MCF 10A (cell line): ENCODE measurements at regions not wholly inside any gene's neighbourhood (a gene's known extent, or its start where the extent isn't known, plus 50 kb on each side); places are given as distances from the start of the nearest gene placed in this dataset.
A peak's percentile ranks its signal among the peaks of the same experiment; 100 is the strongest.

ENCODE experiments used
- BruUV-seq: library from RNA; stranded (reverse); fragments of 400-500 nt; replicated peaks from 2 replicates; lab custom pipeline; 2021; lab: Mats Ljungman, UMichigan
- CTCF ChIA-PET: fragments of 300-600 bp; sonication (Branson Sonifier 250); formaldehyde crosslinking; extraction: SDS; loops from one replicate; lab custom pipeline; 2021; ENCODE audit warnings: antibody characterized with exemption, inconsistent platforms; lab: Yijun Ruan, JAX
- POLR2A ChIA-PET: fragments of 300-600, 350-650 bp; sonication (Branson Sonifier 250); formaldehyde crosslinking; extraction: SDS; loops from one replicate; lab custom pipeline; 2020; ENCODE audit warnings: antibody characterized with exemption, inconsistent platforms; lab: Yijun Ruan, JAX
- DNase-seq: peaks from one replicate; pipeline ENCODE4 v3.0.0-alpha.2; 2018; ENCODE audit not compliant: unreplicated experiment
- H3K27ac Mint-ChIP-seq: one replicate; pipeline ENCODE4 v1.8.0; 2022; ENCODE audit warnings: mild to moderate bottlenecking, low read depth, mixed read lengths; ENCODE audit not compliant: unreplicated experiment
- H3K27me3 Mint-ChIP-seq: one replicate; pipeline ENCODE4 v1.8.0; 2022; ENCODE audit warnings: mixed read lengths; ENCODE audit not compliant: insufficient read depth, unreplicated experiment
- H3K36me3 Mint-ChIP-seq: one replicate; pipeline ENCODE4 v1.8.0; 2022; ENCODE audit warnings: mild to moderate bottlenecking, moderate library complexity, mixed read lengths; ENCODE audit not compliant: insufficient read depth, unreplicated experiment
- H3K4me1 Mint-ChIP-seq: one replicate; pipeline ENCODE4 v1.8.0; 2022; ENCODE audit warnings: mixed read lengths; ENCODE audit not compliant: insufficient read depth, unreplicated experiment
- H3K4me3 Mint-ChIP-seq: one replicate; pipeline ENCODE4 v1.8.0; 2022; ENCODE audit warnings: mild to moderate bottlenecking, moderate library complexity, mixed read lengths; ENCODE audit not compliant: unreplicated experiment
- H3K9me3 Mint-ChIP-seq: one replicate; pipeline ENCODE4 v1.8.0; 2022; ENCODE audit warnings: mixed read lengths; ENCODE audit not compliant: unreplicated experiment
- CTCF ChIP-seq: fragments of 200-600 bp; IDR thresholded peaks from one replicate; pipeline ENCODE4 v1.8.0; 2022; ENCODE audit warnings: antibody characterized with exemption, mild to moderate bottlenecking; ENCODE audit not compliant: unreplicated experiment
- intact Hi-C: fragments of 100-400 bp; cut with micrococcal nuclease; formaldehyde crosslinking; loops from 2 replicates; pipeline ENCODE4 v1.14.1; 2022

GRCh38 chr15:77541421-77542181 is 91.1 kb downstream of the LINGO1 start:
- ChIA-PET POLR2A (interaction anchor here (0.9 to 2.1 kb wide), 4 partner anchors 35 to 429 kb away, joined by 3 to 11 read pairs (median 4); no protein-coding TSS in a partner anchor), CTCF (interaction anchor here (0.6 to 8.7 kb wide), 14 partner anchors 13 to 509 kb away, joined by 3 to 82 read pairs (median 16); partner anchors contain the start of gene HMG20A)
- H3K4me3 Mint-ChIP-seq: no peak overlapping the region
- no peaks in the 10 kb centered on the region for H3K27me3 Mint-ChIP-seq
- intact Hi-C loops: loop anchor here (2.0 kb wide), 1 partner anchor 121 kb away; the partner anchor contains the start of genes HMG20A and PEAK1
- no peak for DNase-seq
- H3K4me1 Mint-ChIP-seq: peaks cover 19% of the 10 kb centered on the region
- TF ChIP-seq CTCF: no peak
- H3K27ac Mint-ChIP-seq: no peak overlapping the region
- no peaks in the 10 kb centered on the region for H3K9me3 Mint-ChIP-seq
- no TSS peak for BruUV-seq
- no peaks in the 10 kb centered on the region for H3K36me3 Mint-ChIP-seq

- POLR2A ChIA-PET: no interaction called here
- no peak overlapping the region for H3K4me3 Mint-ChIP-seq
- BruUV-seq: no TSS peak
- H3K9me3 Mint-ChIP-seq: no peaks in the 10 kb centered on the region
- DNase-seq: no peak
- no peak for TF ChIP-seq CTCF
- intact Hi-C loops: no loop called here
- no peaks in the 10 kb centered on the region for H3K27me3 Mint-ChIP-seq
- peaks cover 19% of the 10 kb centered on the region for H3K4me1 Mint-ChIP-seq
- no peak overlapping the region for H3K27ac Mint-ChIP-seq
- CTCF ChIA-PET: interaction anchor here (0.8 to 8.7 kb wide), 3 partner anchors 354 to 421 kb away, joined by 3 to 82 read pairs (median 70); no protein-coding TSS in a partner anchor
- no peaks in the 10 kb centered on the region for H3K36me3 Mint-ChIP-seq
These were observed 92.2 kb downstream of the LINGO1 start for GRCh38 chr15:77540312-77541060.

- no peaks in the 10 kb centered on the region for H3K9me3 Mint-ChIP-seq
- no peak overlapping the region for H3K4me3 Mint-ChIP-seq
- ChIA-PET POLR2A (no interaction called here), CTCF (interaction anchor here (0.5 to 8.7 kb wide), 7 partner anchors 42 to 1186 kb away, joined by 3 to 82 read pairs (median 4); no protein-coding TSS in a partner anchor)
- DNase-seq: peak; percentile 22
- H3K27ac Mint-ChIP-seq: peak overlapping the region; percentile 3
- no TSS peak for BruUV-seq
- TF ChIP-seq CTCF: no peak
- H3K27me3 Mint-ChIP-seq: no peaks in the 10 kb centered on the region
- intact Hi-C loops: no loop called here
- H3K36me3 Mint-ChIP-seq: no peaks in the 10 kb centered on the region
- peaks cover 19% of the 10 kb centered on the region for H3K4me1 Mint-ChIP-seq
These were observed 93.8 kb downstream of the LINGO1 start for GRCh38 chr15:77538793-77539497.
